ENCODE measurements at regions not wholly inside any gene's neighbourhood (a gene's known extent, or its start where the extent isn't known, plus 50 kb on each side); places are given as distances from the start of the nearest gene placed in this dataset.

- DNase-seq = peak; percentile 53
- H3K27ac ChIP-seq = peak overlapping the region; percentile 57 to 67 (median 62)
- H3K4me3 ChIP-seq = peak overlapping the region; percentile 61 to 79 (median 70)
- peaks cover 0 to 34% (median 29%) of the 10 kb centered on the region in 4 donors for H3K4me1 ChIP-seq
- intact Hi-C loops (cut with DNase I; ENCODE audit: low total_unique reads) = no loop called here
- in situ Hi-C loops (cut with MboI; ENCODE audit: low pct_ligation_motif_present in 1 of 4, low pct_unique_long_range_greater_than_20kb in 1 of 4, low sequenced_read_pairs in 3 of 4) = no loop called here
- peaks cover 17% of the 10 kb centered on the region for H3K27me3 ChIP-seq
- H3K9me3 ChIP-seq = no peaks in the 10 kb centered on the region
- WGBS, 2 donors (ENCODE audit: low coverage in 1 of 2) = 3% methylated on average over 56 of the region's 83 CpGs; no CpG with 5 or more reads in 1 of the 2 donors
- TF ChIP-seq CTCF (IDR thresholded peaks at IDR 0.05) = peak in 2 of 5 experiments; percentile 20 to 22
- TF ChIP-seq EP300 (IDR thresholded peaks at IDR 0.05; ENCODE audit: low read depth) = no peak
- H3K36me3 ChIP-seq = no peaks in the 10 kb centered on the region
Measured at GRCh38 chr1:9181990-9182783, 52.4 kb upstream of the H6PD start.

GRCh38 chr1:9182784-9183257, 51.8 kb upstream of the H6PD start:
- WGBS, 2 donors (ENCODE audit: low coverage in 1 of 2) = 1% methylated on average over 10 of the region's 47 CpGs; no CpG with 5 or more reads in 1 of the 2 donors
- in situ Hi-C loops (cut with MboI; ENCODE audit: low pct_ligation_motif_present in 1 of 4, low pct_unique_long_range_greater_than_20kb in 1 of 4, low sequenced_read_pairs in 3 of 4) = no loop called here
- intact Hi-C loops (cut with DNase I; ENCODE audit: low total_unique reads) = no loop called here
- peak overlapping the region in 3 of 4 donors; percentile 61 to 67 (median 63) for H3K27ac ChIP-seq
- no peak for DNase-seq
- peak overlapping the region; percentile 61 to 79 (median 70) for H3K4me3 ChIP-seq
- peaks cover 17% of the 10 kb centered on the region for H3K27me3 ChIP-seq
- H3K36me3 ChIP-seq = no peaks in the 10 kb centered on the region
- peaks cover 0 to 34% (median 29%) of the 10 kb centered on the region in 4 donors for H3K4me1 ChIP-seq
- TF ChIP-seq EP300 (IDR thresholded peaks at IDR 0.05; ENCODE audit: low read depth) = no peak
- TF ChIP-seq POLR2A (IDR thresholded peaks at IDR 0.05) = no peak
- TF ChIP-seq CTCF (IDR thresholded peaks at IDR 0.05) = no peak
- no peak for TF ChIP-seq POLR2AphosphoS5 (IDR thresholded peaks at IDR 0.05)
- no peaks in the 10 kb centered on the region for H3K9me3 ChIP-seq

GRCh38 chr1:9183441-9183840, 51.1 kb upstream of the H6PD start:
- Histone ChIP-seq H3K4me3 (peak overlapping the region in 3 of 4 donors; percentile 61 to 79 (median 78)), H3K36me3 (no peaks in the 10 kb centered on the region), H3K4me1 (peaks cover 0 to 34% (median 29%) of the 10 kb centered on the region in 4 donors), H3K27ac (no peak overlapping the region), H3K27me3 (peaks cover 17% of the 10 kb centered on the region), H3K9me3 (no peaks in the 10 kb centered on the region)
- in situ Hi-C loops (cut with MboI; ENCODE audit: low pct_ligation_motif_present in 1 of 4, low pct_unique_long_range_greater_than_20kb in 1 of 4, low sequenced_read_pairs in 3 of 4) (no loop called here), intact Hi-C loops (cut with DNase I; ENCODE audit: low total_unique reads) (no loop called here)
- 73 to 76% methylated on average over 6 to 19 of the region's 24 CpGs for WGBS, 2 donors (ENCODE audit: low coverage in 1 of 2)
- no peak for DNase-seq
- TF ChIP-seq EP300 (IDR thresholded peaks at IDR 0.05; ENCODE audit: low read depth) = no peak

- H3K9me3 ChIP-seq = no peaks in the 10 kb centered on the region
- H3K27ac ChIP-seq = no peak overlapping the region
- DNase-seq = no peak
- intact Hi-C loops (cut with DNase I; ENCODE audit: low total_unique reads) = no loop called here
- TF ChIP-seq EP300 (IDR thresholded peaks at IDR 0.05; ENCODE audit: low read depth) = no peak
- TF ChIP-seq CTCF (IDR thresholded peaks at IDR 0.05) = no peak
- no peak for TF ChIP-seq POLR2AphosphoS5 (IDR thresholded peaks at IDR 0.05)
- TF ChIP-seq POLR2A (IDR thresholded peaks at IDR 0.05) = no peak
- peaks cover 0 to 34% (median 29%) of the 10 kb centered on the region in 4 donors for H3K4me1 ChIP-seq
- H3K4me3 ChIP-seq = no peak overlapping the region
- peaks cover 17% of the 10 kb centered on the region for H3K27me3 ChIP-seq
- WGBS, 2 donors (ENCODE audit: low coverage in 1 of 2) = 73% methylated on average over 4 of the region's 4 CpGs; no CpG with 5 or more reads in 1 of the 2 donors
- H3K36me3 ChIP-seq = no peaks in the 10 kb centered on the region
- in situ Hi-C loops (cut with MboI; ENCODE audit: low pct_ligation_motif_present in 1 of 4, low pct_unique_long_range_greater_than_20kb in 1 of 4, low sequenced_read_pairs in 3 of 4) = no loop called here
Measured at GRCh38 chr1:9183898-9184297, 50.7 kb upstream of the H6PD start.

Data from transverse colon (tissue), 4 donors.